ENCODE measurements at regions not wholly inside any gene's neighbourhood (a gene's known extent, or its start where the extent isn't known, plus 50 kb on each side); places are given as distances from the start of the nearest gene placed in this dataset.

GRCh38 chr16:88192601-88193000 lies 190.2 kb upstream of the ZNF469 start:
- TF ChIP-seq CTCF (IDR thresholded peaks at IDR 0.05) (no peak), POLR2A (IDR thresholded peaks at IDR 0.05) (no peak)
